ENCODE measurements at regions not wholly inside any gene's neighbourhood (a gene's known extent, or its start where the extent isn't known, plus 50 kb on each side); places are given as distances from the start of the nearest gene placed in this dataset.

DNA sequence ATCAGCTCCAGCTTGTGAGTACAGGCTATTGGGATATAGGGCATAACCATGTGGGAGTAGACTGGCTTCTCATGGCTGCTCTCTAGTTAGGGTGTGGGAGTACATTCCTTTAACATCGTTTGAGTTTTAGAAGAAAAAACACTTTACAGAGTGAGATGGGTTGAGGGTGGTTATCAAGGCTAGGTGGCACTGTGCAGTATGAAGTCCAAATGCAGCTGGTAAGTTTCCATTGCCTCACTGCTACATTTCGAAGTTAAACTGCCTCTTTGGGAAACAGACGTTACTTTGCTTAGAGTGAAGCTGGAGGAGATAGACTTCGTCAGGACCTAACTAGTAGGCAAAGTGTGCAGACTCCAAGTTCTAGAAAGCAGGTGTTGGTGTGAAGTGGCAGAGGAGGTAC, 192.4 kb downstream of the SQOR start:
- intact Hi-C loops (cut with DNase I) = no loop called here
- no peaks in the 10 kb centered on the region for H3K4me1 ChIP-seq
- H3K9me3 ChIP-seq = no peaks in the 10 kb centered on the region
- H3K27me3 ChIP-seq = no peaks in the 10 kb centered on the region
- no peak overlapping the region for H3K27ac ChIP-seq
- H3K4me3 ChIP-seq = no peak overlapping the region
- TF ChIP-seq POLR2A (IDR thresholded peaks at IDR 0.05) = no peak
- TF ChIP-seq, protein P1, sequence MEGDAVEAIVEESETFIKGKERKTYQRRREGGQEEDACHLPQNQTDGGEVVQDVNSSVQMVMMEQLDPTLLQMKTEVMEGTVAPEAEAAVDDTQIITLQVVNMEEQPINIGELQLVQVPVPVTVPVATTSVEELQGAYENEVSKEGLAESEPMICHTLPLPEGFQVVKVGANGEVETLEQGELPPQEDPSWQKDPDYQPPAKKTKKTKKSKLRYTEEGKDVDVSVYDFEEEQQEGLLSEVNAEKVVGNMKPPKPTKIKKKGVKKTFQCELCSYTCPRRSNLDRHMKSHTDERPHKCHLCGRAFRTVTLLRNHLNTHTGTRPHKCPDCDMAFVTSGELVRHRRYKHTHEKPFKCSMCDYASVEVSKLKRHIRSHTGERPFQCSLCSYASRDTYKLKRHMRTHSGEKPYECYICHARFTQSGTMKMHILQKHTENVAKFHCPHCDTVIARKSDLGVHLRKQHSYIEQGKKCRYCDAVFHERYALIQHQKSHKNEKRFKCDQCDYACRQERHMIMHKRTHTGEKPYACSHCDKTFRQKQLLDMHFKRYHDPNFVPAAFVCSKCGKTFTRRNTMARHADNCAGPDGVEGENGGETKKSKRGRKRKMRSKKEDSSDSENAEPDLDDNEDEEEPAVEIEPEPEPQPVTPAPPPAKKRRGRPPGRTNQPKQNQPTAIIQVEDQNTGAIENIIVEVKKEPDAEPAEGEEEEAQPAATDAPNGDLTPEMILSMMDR (IDR thresholded peaks at IDR 0.05) = no peak
- no peaks in the 10 kb centered on the region for H3K36me3 ChIP-seq
- 51 to 55% methylated on average over 4 of the region's 4 CpGs for WGBS, 2 donors
- no peak for DNase-seq

DNA sequence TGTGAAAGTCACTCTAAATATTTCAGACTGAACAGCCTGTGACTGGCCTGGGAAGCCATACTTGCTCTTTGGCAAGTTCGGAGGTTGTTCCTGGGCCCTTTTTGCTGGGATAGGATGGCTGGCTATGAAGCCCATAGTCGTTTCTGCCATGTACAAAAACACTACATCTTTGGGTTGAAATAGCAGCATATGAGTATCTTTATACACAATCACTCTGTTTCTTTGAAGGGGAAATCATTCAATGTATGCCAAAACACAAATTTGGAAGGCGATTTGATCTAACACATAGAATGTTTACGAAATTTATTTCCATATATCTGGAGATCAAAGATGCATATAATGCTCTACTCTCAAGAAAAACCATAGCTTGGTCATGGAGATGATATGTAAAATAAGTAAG, 192.9 kb downstream of the SQOR start:
- Histone ChIP-seq H3K4me1 (no peaks in the 10 kb centered on the region), H3K27me3 (no peaks in the 10 kb centered on the region), H3K27ac (no peak overlapping the region), H3K36me3 (no peaks in the 10 kb centered on the region), H3K4me3 (no peak overlapping the region), H3K9me3 (no peaks in the 10 kb centered on the region)
- intact Hi-C loops (cut with DNase I) = no loop called here
- TF ChIP-seq, protein P1 (IDR thresholded peaks at IDR 0.05) = no peak
- TF ChIP-seq POLR2A (IDR thresholded peaks at IDR 0.05) = no peak
- WGBS, 2 donors = 62 to 65% methylated on average over 4 of the region's 4 CpGs
- no peak for DNase-seq

DNA sequence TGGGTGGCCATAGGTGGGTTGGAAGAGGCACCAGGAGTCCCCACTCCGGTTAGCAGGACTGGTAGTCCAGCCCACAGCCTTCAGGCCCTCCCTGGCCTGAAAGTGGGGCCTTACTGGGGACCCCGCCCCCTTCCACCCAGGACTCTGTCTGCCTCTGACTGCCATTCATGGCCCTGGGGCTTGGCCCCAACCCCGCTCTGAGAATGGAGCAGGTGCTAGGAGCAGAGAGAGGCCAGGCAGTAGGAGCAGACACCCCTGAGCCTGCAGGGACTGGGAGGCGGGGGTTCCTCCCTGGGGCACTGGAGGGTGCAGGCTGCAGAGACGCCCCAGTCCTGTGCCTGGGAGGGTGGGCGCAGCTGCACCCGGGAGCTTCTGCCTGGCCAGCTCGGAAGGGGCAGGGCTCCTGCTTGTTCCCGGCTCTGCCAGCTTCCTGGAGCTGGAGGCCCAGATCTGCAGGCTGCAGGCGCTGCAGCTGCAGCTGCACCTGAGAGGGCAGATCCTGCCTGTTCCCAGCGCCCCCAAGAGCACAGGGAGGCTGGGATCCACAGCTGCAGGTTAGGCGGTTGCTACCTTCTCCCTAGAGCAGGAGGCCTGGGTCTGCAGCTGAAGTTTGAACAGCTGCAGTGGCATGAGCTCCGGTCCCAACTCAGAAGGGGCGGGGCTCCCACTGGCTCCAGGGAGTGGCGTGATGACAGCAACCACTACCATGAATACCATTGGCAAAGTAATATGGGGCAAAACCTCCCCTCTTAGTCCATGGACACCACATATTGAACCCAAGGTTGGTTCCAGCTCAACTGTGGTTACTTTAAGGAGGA, 194.7 kb downstream of the SQOR start:
- H3K4me3 ChIP-seq = no peak overlapping the region
- no peaks in the 10 kb centered on the region for H3K4me1 ChIP-seq
- no peak overlapping the region for H3K27ac ChIP-seq
- H3K9me3 ChIP-seq = no peaks in the 10 kb centered on the region
- 50% methylated on average over 2 of the region's 15 CpGs; no CpG with 5 or more reads in 1 of the 2 donors for WGBS, 2 donors
- TF ChIP-seq POLR2A (IDR thresholded peaks at IDR 0.05) = no peak
- TF ChIP-seq, protein P1 (IDR thresholded peaks at IDR 0.05) = no peak
- H3K36me3 ChIP-seq = no peaks in the 10 kb centered on the region
- DNase-seq = no peak
- no peaks in the 10 kb centered on the region for H3K27me3 ChIP-seq
- intact Hi-C loops (cut with DNase I) = no loop called here

DNA sequence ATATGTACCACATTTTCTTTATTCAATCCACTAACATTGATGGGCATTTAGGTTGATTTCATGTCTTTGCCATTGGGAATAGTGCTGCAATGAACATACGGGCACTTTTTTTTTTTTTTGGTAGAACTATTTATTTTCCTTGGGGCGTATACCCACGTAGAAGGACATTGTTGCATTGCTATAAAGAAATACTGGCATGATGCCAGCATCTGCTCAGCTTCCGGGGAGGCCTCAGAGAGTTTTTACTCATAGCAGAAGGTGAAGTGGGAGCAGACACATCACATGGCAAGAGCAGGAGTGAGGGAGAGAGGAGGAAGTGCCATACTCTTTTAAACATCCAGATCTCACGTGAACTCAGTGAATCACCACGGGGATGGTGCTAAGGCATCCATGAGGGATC, 197.0 kb downstream of the SQOR start:
- intact Hi-C loops (cut with DNase I) = no loop called here
- DNase-seq = no peak
- H3K4me3 ChIP-seq = no peak overlapping the region
- H3K4me1 ChIP-seq = no peaks in the 10 kb centered on the region
- H3K36me3 ChIP-seq = no peaks in the 10 kb centered on the region
- TF ChIP-seq, protein P1 (IDR thresholded peaks at IDR 0.05) = no peak
- no peak for TF ChIP-seq POLR2A (IDR thresholded peaks at IDR 0.05)
- H3K27me3 ChIP-seq = no peaks in the 10 kb centered on the region
- H3K9me3 ChIP-seq = no peaks in the 10 kb centered on the region
- H3K27ac ChIP-seq = no peak overlapping the region
- 53 to 64% methylated on average over 5 to 6 of the region's 6 CpGs for WGBS, 2 donors

DNA sequence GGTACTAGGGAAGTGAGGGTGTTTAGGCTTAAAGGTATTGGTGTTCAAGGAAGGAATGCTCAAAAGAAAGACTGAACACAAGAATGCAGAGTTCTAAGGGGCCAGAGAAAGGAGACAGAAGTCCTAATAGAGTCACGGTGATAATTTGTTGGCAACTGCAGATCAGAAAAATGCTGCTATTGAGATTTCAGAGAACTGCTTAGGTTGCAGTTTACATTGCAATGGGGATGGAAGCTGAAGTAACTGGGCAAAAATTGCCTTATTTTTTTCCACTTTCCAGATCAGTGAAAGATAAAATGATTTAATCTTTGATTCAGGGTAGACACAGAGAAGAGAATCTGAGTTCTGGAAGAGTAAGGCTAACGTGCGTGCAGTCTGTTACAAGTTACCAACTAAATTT, 199.8 kb downstream of the SQOR start:
- no peak for DNase-seq
- Histone ChIP-seq H3K4me1 (no peaks in the 10 kb centered on the region), H3K27ac (no peak overlapping the region), H3K36me3 (no peaks in the 10 kb centered on the region), H3K27me3 (no peaks in the 10 kb centered on the region), H3K4me3 (no peak overlapping the region), H3K9me3 (no peaks in the 10 kb centered on the region)
- 82 to 90% methylated on average over 3 of the region's 3 CpGs for WGBS, 2 donors
- intact Hi-C loops (cut with DNase I) = no loop called here
- no peak for TF ChIP-seq POLR2A (IDR thresholded peaks at IDR 0.05)
- TF ChIP-seq, protein P1 (IDR thresholded peaks at IDR 0.05) = no peak

Measured in esophagus squamous epithelium (tissue), 5 donors.